BE2C (cell line): ENCODE measurements at regions not wholly inside any gene's neighbourhood (a gene's known extent, or its start where the extent isn't known, plus 50 kb on each side); places are given as distances from the start of the nearest gene placed in this dataset.

ENCODE experiments used
- DNase-seq: peaks from one replicate; pipeline ENCODE4 v3.0.0-alpha.2; 2020
- H3K27me3 ChIP-seq: fragments of 250-450 bp; sonication (Bioruptor Pico); 2 replicates; pipeline ENCODE4 v1.5.1; 2020; ENCODE audit warnings: mild to moderate bottlenecking
- H3K36me3 ChIP-seq: fragments of 250-450 bp; sonication (Bioruptor Pico); 2 replicates; pipeline ENCODE4 v1.5.1; 2020; ENCODE audit warnings: mild to moderate bottlenecking
- H3K4me1 ChIP-seq: fragments of 250-450 bp; sonication (Bioruptor Pico); 2 replicates; pipeline ENCODE4 v1.5.1; 2020
- H3K4me3 ChIP-seq: 2 replicates; pipeline ENCODE4 v1.5.1; 2011; ENCODE audit warnings: low read depth, low read length
- H3K9me3 ChIP-seq: fragments of 250-450 bp; sonication (Bioruptor Pico); 2 replicates; pipeline ENCODE4 v1.5.1; 2020
- TF ChIP-seq, protein P1 (sequence below): IDR thresholded peaks from 2 replicates; pipeline ENCODE4 v1.5.1; 2012; ENCODE audit warnings: mild to moderate bottlenecking, low read depth, low read length

DNA sequence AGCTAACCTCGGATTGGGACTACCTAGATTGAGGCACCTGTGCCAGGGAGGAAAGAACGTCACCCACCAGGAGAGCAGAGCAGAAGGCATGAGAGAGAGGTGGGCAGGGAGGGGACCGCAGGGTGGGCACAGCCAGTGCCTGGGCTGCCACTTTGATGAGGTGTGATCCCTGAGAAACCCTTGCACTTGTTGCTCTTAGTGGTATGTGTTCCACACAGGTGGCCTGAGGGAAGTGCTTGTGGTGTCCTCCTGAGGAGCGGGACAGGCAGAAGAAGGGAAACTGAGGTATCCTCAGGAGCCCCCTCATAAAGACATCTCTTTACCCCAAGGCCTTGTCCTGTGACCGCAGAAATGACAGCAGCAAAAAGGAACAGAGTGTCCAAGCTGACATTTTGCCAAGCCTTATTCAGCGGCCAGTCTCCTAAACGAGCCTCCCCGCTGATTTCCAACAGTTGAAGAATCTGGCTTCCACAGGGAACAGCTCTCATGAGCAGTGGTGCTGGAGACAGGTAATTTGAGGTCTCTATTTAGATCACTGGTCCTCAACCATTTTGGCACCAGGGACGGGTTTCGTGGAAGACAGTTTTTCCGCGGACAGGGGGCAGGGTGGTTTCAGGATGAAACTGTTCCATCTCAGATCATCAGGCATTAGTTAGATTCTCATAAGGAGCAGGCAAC lies 82.4 kb downstream of the FOXD1 start:
- H3K4me1 ChIP-seq: peaks cover 3% of the 10 kb centered on the region
- no peaks in the 10 kb centered on the region for H3K27me3 ChIP-seq
- H3K4me3 ChIP-seq: no peak overlapping the region
- no peaks in the 10 kb centered on the region for H3K9me3 ChIP-seq
- no peaks in the 10 kb centered on the region for H3K36me3 ChIP-seq
- DNase-seq: no peak
- TF ChIP-seq, protein P1, sequence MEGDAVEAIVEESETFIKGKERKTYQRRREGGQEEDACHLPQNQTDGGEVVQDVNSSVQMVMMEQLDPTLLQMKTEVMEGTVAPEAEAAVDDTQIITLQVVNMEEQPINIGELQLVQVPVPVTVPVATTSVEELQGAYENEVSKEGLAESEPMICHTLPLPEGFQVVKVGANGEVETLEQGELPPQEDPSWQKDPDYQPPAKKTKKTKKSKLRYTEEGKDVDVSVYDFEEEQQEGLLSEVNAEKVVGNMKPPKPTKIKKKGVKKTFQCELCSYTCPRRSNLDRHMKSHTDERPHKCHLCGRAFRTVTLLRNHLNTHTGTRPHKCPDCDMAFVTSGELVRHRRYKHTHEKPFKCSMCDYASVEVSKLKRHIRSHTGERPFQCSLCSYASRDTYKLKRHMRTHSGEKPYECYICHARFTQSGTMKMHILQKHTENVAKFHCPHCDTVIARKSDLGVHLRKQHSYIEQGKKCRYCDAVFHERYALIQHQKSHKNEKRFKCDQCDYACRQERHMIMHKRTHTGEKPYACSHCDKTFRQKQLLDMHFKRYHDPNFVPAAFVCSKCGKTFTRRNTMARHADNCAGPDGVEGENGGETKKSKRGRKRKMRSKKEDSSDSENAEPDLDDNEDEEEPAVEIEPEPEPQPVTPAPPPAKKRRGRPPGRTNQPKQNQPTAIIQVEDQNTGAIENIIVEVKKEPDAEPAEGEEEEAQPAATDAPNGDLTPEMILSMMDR: no peak

DNA sequence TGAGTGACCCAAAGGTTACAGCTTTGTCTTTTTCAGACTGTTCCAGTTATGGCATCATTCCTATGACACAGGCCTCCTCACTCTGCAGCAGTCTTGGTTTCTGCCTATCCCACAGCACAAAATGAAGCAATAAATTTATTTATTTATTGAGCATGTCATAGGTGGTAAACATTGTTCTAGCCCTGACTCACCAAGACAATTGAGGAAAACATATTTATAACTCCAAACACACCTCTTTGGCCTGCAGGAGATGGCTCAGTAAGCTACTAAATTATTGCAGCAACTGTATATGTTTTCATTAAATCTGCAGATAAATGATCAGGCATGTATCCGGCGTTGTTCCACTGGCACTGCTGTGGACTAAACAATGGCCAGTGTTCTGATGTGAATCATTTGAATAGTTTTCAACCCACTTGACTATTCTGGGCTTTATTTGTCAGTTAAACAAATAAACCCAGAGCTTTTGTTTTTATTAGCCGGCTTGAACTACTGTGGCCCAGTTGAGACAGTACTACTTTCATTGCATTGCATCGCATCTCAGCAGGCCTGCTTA lies 83.2 kb downstream of the FOXD1 start:
- DNase-seq: no peak
- Histone ChIP-seq H3K4me3 (no peak overlapping the region), H3K9me3 (no peaks in the 10 kb centered on the region), H3K27me3 (no peaks in the 10 kb centered on the region), H3K4me1 (no peaks in the 10 kb centered on the region; the same call in 1 of the 2 replicates), H3K36me3 (no peaks in the 10 kb centered on the region)
- TF ChIP-seq, protein P1: no peak

DNA sequence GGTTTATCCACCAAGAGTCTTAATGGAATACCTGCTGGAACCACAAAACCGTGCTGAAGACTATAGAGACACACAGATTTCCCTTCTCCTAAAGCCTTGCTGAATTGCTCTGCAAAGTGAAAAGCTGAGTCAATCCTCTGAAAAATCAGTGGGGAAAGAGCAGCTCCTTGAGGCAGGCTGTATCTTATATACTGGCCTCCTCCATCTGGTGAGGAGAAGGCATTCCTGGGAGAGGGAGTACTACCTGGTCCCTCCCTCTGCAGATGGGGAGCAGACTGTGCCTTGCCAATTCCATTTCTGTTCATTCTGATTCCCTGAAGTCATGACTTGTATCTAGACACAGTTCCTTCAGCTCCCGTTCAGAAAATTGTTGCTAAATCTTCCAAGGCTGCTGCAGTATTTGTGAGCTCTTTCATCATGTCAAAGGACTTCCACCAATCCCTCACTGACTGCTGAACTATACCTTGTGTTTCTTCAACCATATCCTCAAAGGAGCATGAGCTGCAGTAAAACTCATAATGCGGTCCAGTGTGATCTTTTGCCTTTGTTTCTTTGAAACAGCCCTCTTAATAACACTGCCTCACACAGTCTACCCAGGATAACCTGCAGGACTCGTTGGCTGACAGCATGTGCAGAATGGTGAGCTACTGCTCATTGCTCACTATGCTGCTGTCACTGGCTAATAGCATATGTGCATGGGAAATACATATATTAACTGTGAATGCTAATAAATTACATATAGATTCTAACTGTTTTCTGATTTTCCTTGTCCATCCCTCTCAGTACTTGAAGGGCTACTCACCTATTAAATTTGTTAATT lies 84.5 kb downstream of the FOXD1 start:
- Histone ChIP-seq H3K4me3 (no peak overlapping the region), H3K36me3 (no peaks in the 10 kb centered on the region), H3K27me3 (no peaks in the 10 kb centered on the region), H3K4me1 (no peaks in the 10 kb centered on the region), H3K9me3 (no peaks in the 10 kb centered on the region)
- DNase-seq: no peak
- TF ChIP-seq, protein P1: no peak

DNA sequence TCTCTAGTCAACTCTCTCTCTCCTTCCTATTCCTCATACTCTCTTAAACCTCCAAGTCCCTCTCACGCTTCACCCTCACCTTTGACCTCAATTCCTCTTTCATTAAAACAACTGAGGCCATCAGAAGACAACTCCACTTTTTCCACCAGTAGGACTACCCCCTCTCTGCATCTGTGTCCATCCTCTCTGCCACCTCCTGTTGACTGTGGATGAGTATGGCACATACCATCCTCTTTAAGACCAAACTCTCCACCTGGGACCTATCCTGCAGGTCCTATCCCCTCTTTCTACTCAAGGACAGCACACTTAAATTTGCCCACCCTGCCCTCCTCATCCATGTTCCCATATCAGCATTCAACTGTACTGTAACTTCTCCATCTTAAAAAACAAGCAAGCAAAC lies 89.2 kb downstream of the FOXD1 start:
- Histone ChIP-seq H3K4me1 (no peaks in the 10 kb centered on the region), H3K27me3 (peaks cover 31% of the 10 kb centered on the region), H3K9me3 (no peaks in the 10 kb centered on the region), H3K36me3 (no peaks in the 10 kb centered on the region), H3K4me3 (no peak overlapping the region)
- DNase-seq: no peak
- TF ChIP-seq, protein P1: no peak

DNA sequence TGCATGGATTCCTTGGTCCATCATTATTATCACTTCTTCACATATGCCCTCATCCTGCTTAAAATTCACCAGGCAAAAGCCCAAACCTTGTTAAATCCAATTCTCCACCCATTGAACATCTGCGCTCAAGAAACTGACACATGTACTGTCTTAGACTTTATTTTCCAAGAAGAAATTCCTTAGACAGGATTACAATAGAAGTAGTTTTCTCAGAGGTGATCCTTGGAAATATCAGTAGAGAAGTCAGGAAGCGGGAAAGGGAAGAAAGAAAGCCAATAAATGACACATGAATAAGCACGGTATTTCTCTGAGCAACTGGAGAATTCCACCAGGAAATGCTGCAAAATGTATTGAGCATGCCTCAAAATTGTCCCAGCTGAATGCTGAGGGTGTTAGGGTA lies 90.2 kb downstream of the FOXD1 start:
- TF ChIP-seq, protein P1: no peak
- DNase-seq: no peak
- H3K36me3 ChIP-seq: no peaks in the 10 kb centered on the region
- no peaks in the 10 kb centered on the region for H3K9me3 ChIP-seq
- H3K4me3 ChIP-seq: no peak overlapping the region
- peaks cover 41% of the 10 kb centered on the region for H3K27me3 ChIP-seq
- H3K4me1 ChIP-seq: no peaks in the 10 kb centered on the region

DNA sequence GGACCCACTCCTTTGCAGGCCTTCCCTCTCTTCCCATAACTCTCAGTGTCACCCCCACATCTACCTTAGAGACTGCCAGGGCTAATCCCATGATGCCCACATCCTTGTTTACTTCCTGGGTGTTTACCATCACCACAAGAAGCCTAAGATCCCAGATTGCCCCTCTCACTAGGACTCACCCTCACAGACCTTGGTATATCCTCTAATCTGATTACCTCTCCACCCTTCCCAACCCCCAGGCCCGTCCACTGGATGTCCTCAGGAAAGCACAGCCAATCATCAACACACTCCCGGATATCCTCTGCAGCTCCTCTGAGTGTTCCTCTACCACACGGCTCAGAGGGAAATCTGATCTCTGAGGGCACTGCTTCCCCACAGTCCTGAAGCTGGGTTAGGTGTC lies 91.0 kb downstream of the FOXD1 start:
- H3K4me3 ChIP-seq: no peak overlapping the region
- no peaks in the 10 kb centered on the region for H3K9me3 ChIP-seq
- no peaks in the 10 kb centered on the region for H3K4me1 ChIP-seq
- peaks cover 49% of the 10 kb centered on the region for H3K27me3 ChIP-seq
- H3K36me3 ChIP-seq: no peaks in the 10 kb centered on the region
- TF ChIP-seq, protein P1: no peak
- DNase-seq: no peak
